H1 (cell line): ENCODE measurements at regions not wholly inside any gene's neighbourhood (a gene's known extent, or its start where the extent isn't known, plus 50 kb on each side); places are given as distances from the start of the nearest gene placed in this dataset.

Experiments
- CTCF ChIA-PET: fragments of 300-600 bp; sonication (Branson Sonifier 250); formaldehyde crosslinking; loops from one replicate; lab custom pipeline; 2021; ENCODE audit not compliant: partially characterized antibody; lab: Charles Lee
- POLR2A ChIA-PET: fragments of 300-600 bp; sonication (Branson Sonifier 250); formaldehyde crosslinking; loops from one replicate; lab custom pipeline; 2021; ENCODE audit warnings: inconsistent platforms; ENCODE audit not compliant: partially characterized antibody; lab: Charles Lee
- DNase-seq, 2 experiments: peaks; one replicate each; pipeline versions ENCODE4 v3.0.0 to v3.0.0-alpha.2; 2010 to 2022; ENCODE audit warnings: low spot score in 2 of 2, low read depth in 1 of 2, mixed read lengths in 1 of 2
- FAIRE-seq: peaks from 2 replicates; lab custom pipeline; 2011; peaks lifted over from hg19 to GRCh38; lab: Jason Lieb, UNC
- H2AFZ ChIP-seq: 2 replicates; pipeline ENCODE4 v1.8.1; 2012; ENCODE audit warnings: low read length, inconsistent platforms
- H2AK5ac ChIP-seq: 2 replicates; pipeline ENCODE4 v1.6.1; 2013; ENCODE audit warnings: low read depth, low read length
- H2BK120ac ChIP-seq: replicated peaks from 2 replicates; pipeline ENCODE3; 2013; ENCODE audit warnings: low read depth, low read length, inconsistent platforms
- H2BK12ac ChIP-seq: 2 replicates; pipeline ENCODE4 v1.6.1; 2013; ENCODE audit warnings: low read depth, low read length
- H2BK15ac ChIP-seq: 2 replicates; pipeline ENCODE4 v1.6.1; 2013; ENCODE audit warnings: low read length
- H2BK20ac ChIP-seq: 2 replicates; pipeline ENCODE4 v1.6.1; 2013; ENCODE audit warnings: low read length
- H2BK5ac ChIP-seq: 2 replicates; pipeline ENCODE4 v1.6.1; 2013; ENCODE audit warnings: low read depth, low read length
- H3K14ac ChIP-seq: 2 replicates; pipeline ENCODE4 v1.6.1; 2013; ENCODE audit warnings: inconsistent platforms; ENCODE audit not compliant: insufficient read length
- H3K18ac ChIP-seq: 2 replicates; pipeline ENCODE4 v1.6.1; 2013; ENCODE audit warnings: low read length; ENCODE audit errors: extremely low read depth
- H3K23ac ChIP-seq: 2 replicates; pipeline ENCODE4 v1.6.1; 2013; ENCODE audit warnings: inconsistent platforms; ENCODE audit not compliant: insufficient read length
- H3K23me2 ChIP-seq: 2 replicates; pipeline ENCODE4 v1.6.1; 2013; ENCODE audit warnings: low read depth, low read length
- H3K27ac ChIP-seq: 2 replicates; pipeline ENCODE4 v1.6.1; 2011; ENCODE audit warnings: low read depth, low read length, inconsistent platforms
- H3K27me3 ChIP-seq, 4 experiments: replicated peaks in 1 of 4; 1 replicate in 1 of 4; 2 replicates in 3 of 4; pipeline versions ENCODE4 v1.6.1 to v1.8.1; 2011 to 2013; ENCODE audit warnings: low read length in 3 of 4, mild to moderate bottlenecking in 3 of 4, inconsistent platforms in 2 of 4, mixed read lengths in 2 of 4, moderate library complexity in 1 of 4; ENCODE audit not compliant: control insufficient read depth in 3 of 4, insufficient read depth in 3 of 4; ENCODE audit errors: extremely low read depth in 1 of 4
- H3K36me3 ChIP-seq, 4 experiments: 2 replicates each; pipeline versions ENCODE4 v1.6.1 to v1.8.1; 2011 to 2013; ENCODE audit warnings: mild to moderate bottlenecking in 4 of 4, low read length in 3 of 4, moderate library complexity in 2 of 4, control low read depth in 1 of 4, inconsistent platforms in 1 of 4; ENCODE audit not compliant: insufficient read depth in 4 of 4, control insufficient read depth in 2 of 4
- H3K4ac ChIP-seq: replicated peaks from 2 replicates; pipeline ENCODE3; 2013; ENCODE audit warnings: low read length, low read depth, mixed read lengths, inconsistent platforms; ENCODE audit not compliant: insufficient read length
- H3K4me1 ChIP-seq, 4 experiments: replicated peaks in 1 of 4; 1 replicate in 1 of 4; 2 replicates in 3 of 4; pipeline versions ENCODE4 v1.6.1 to v1.8.1; 2011 to 2013; ENCODE audit warnings: low read length in 3 of 4, inconsistent platforms in 2 of 4, mixed read lengths in 1 of 4; ENCODE audit not compliant: insufficient read depth in 4 of 4, control insufficient read depth in 3 of 4
- H3K4me2 ChIP-seq, 2 experiments: 2 replicates each; pipeline versions ENCODE4 v1.6.1 to v1.8.1; 2011 to 2013; ENCODE audit warnings: low read depth in 2 of 2, low read length in 2 of 2, control low read depth in 1 of 2, inconsistent platforms in 1 of 2, mild to moderate bottlenecking in 1 of 2; ENCODE audit not compliant: insufficient read depth in 1 of 2
- H3K4me3 ChIP-seq, 4 experiments: fragments of 200-600, 300-600 bp in 1 of 4; sonication (generic), shearing (Covaris generic), sonication (Bioruptor Twin) in 1 of 4; 2 replicates each; pipeline versions ENCODE4 v1.5.1 to v1.8.1; 2011 to 2016; ENCODE audit warnings: low read length in 4 of 4, low read depth in 3 of 4, control low read depth in 2 of 4, inconsistent platforms in 2 of 4, mild to moderate bottlenecking in 2 of 4, mixed read lengths in 1 of 4, moderate library complexity in 1 of 4; ENCODE audit not compliant: insufficient read depth in 2 of 4; ENCODE audit errors: extremely low read depth in 1 of 4
- H3K56ac ChIP-seq: replicated peaks from 2 replicates; pipeline ENCODE3; 2013; ENCODE audit warnings: low read depth, mild to moderate bottlenecking, mixed read lengths, low read length, inconsistent platforms; ENCODE audit not compliant: insufficient read length
- H3K79me1 ChIP-seq: 2 replicates; pipeline ENCODE4 v1.6.1; 2013; ENCODE audit warnings: low read depth, low read length, control low read depth
- H3K79me2 ChIP-seq, 2 experiments: 2 replicates each; pipeline versions ENCODE4 v1.6.1 to v1.8.1; 2012 to 2013; ENCODE audit warnings: low read length in 2 of 2, mild to moderate bottlenecking in 2 of 2, inconsistent platforms in 1 of 2; ENCODE audit not compliant: insufficient read depth in 2 of 2, control insufficient read depth in 1 of 2
- H3K9ac ChIP-seq, 4 experiments: replicated peaks in 1 of 4; 1 replicate in 1 of 4; 2 replicates in 3 of 4; pipeline versions ENCODE4 v1.6.1 to v1.8.1; 2011 to 2013; ENCODE audit warnings: low read depth in 3 of 4, low read length in 3 of 4, control low read depth in 2 of 4, mild to moderate bottlenecking in 2 of 4, moderate library complexity in 2 of 4, inconsistent platforms in 1 of 4; ENCODE audit errors: extremely low read depth in 1 of 4
- H3K9me3 ChIP-seq, 2 experiments: 2 replicates each; pipeline versions ENCODE4 v1.6.1 to v1.8.1; 2012 to 2013; ENCODE audit warnings: mild to moderate bottlenecking in 2 of 2, moderate library complexity in 2 of 2, control low read depth in 1 of 2, inconsistent platforms in 1 of 2, low read depth in 1 of 2, low read length in 1 of 2, mixed read lengths in 1 of 2; ENCODE audit not compliant: insufficient read depth in 2 of 2
- H4K20me1 ChIP-seq, 2 experiments: replicated peaks in 1 of 2; 2 replicates each; pipeline versions ENCODE3 to v1.8.1; 2011 to 2013; ENCODE audit warnings: inconsistent platforms in 2 of 2, low read length in 2 of 2, mild to moderate bottlenecking in 1 of 2; ENCODE audit not compliant: insufficient read depth in 2 of 2, control insufficient read depth in 1 of 2
- H4K5ac ChIP-seq: 2 replicates; pipeline ENCODE4 v1.6.1; 2013; ENCODE audit warnings: low read length, low read depth, mixed read lengths, inconsistent platforms; ENCODE audit not compliant: insufficient read length
- H4K8ac ChIP-seq: 2 replicates; pipeline ENCODE4 v1.8.0; 2013; ENCODE audit warnings: mild to moderate bottlenecking, moderate library complexity, low read length, inconsistent platforms; ENCODE audit not compliant: insufficient read depth; ENCODE audit errors: extremely low read depth
- H4K91ac ChIP-seq: replicated peaks from 2 replicates; pipeline ENCODE3; 2013; ENCODE audit warnings: low read length, mixed read lengths, inconsistent platforms; ENCODE audit not compliant: insufficient read length
- TAF1 ChIP-seq: IDR thresholded peaks from 2 replicates; pipeline ENCODE4 v1.6.1; 2011; ENCODE audit warnings: mild to moderate bottlenecking, low read depth, low read length
- WGBS, 2 experiments: shearing (Covaris generic) in 1 of 2; methylation state at CpG; one replicate each; pipeline versions ENCODE4 v1.1.6 to v1.1.7; 2013 to 2015; ENCODE audit warnings: low lambda C conversion rate in 2 of 2, mixed read lengths in 2 of 2, inconsistent platforms in 1 of 2, low coverage in 1 of 2, missing lambda C conversion rate in 1 of 2; ENCODE audit not compliant: insufficient replicate concordance in 2 of 2, insufficient coverage in 1 of 2, insufficient read length in 1 of 2; ENCODE audit errors: extremely low coverage in 1 of 2, missing lambda C conversion rate in 1 of 2; 5-methylcytosine and 5-hydroxymethylcytosine counted together

GRCh38 chr22:34437140-34437539 lies 516.9 kb upstream of the LARGE1 start:
- H4K5ac ChIP-seq = no peak overlapping the region
- H3K4me1 ChIP-seq = no peaks in the 10 kb centered on the region
- no peak overlapping the region for H3K9ac ChIP-seq
- H3K23me2 ChIP-seq = peaks cover 3% of the 10 kb centered on the region; the same call in 1 of the 2 replicates
- H3K79me1 ChIP-seq = no peaks in the 10 kb centered on the region
- H4K20me1 ChIP-seq = no peaks in the 10 kb centered on the region
- no peaks in the 10 kb centered on the region for H3K36me3 ChIP-seq
- H3K4me3 ChIP-seq = no peak overlapping the region
- H3K56ac ChIP-seq = no peak overlapping the region
- H2BK5ac ChIP-seq = no peak overlapping the region
- H2BK20ac ChIP-seq = no peak overlapping the region
- H2AK5ac ChIP-seq = no peak overlapping the region
- ChIA-PET CTCF (interaction anchor here (0.6 to 1.4 kb wide), 4 partner anchors 23 to 587 kb away, joined by 3 to 7 read pairs (median 4); no protein-coding TSS in a partner anchor), POLR2A (no interaction called here)
- no peak for DNase-seq
- H2AFZ ChIP-seq = no peak overlapping the region
- no peak for TF ChIP-seq TAF1
- TF ChIP-seq, all 59 proteins: peak for 0
- H3K4me2 ChIP-seq = no peak overlapping the region
- H3K4ac ChIP-seq = no peak overlapping the region
- H2BK120ac ChIP-seq = no peak overlapping the region
- H3K14ac ChIP-seq = no peak overlapping the region
- no peak overlapping the region for H4K91ac ChIP-seq
- H2BK15ac ChIP-seq = no peak overlapping the region
- H3K18ac ChIP-seq = no peak overlapping the region
- no peaks in the 10 kb centered on the region for H3K9me3 ChIP-seq
- no peaks in the 10 kb centered on the region for H3K79me2 ChIP-seq
- H2BK12ac ChIP-seq = no peak overlapping the region
- no peaks in the 10 kb centered on the region for H3K27me3 ChIP-seq
- WGBS, 2 experiments = 64% methylated on average over 1 of the region's 1 CpG; no CpG with 5 or more reads in 1 of the 2 experiments
- no peak overlapping the region for H3K23ac ChIP-seq
- H4K8ac ChIP-seq = no peak overlapping the region
- no peak overlapping the region for H3K27ac ChIP-seq
- FAIRE-seq = no peak
